WERI-Rb-1 (cell line): ENCODE measurements at regions not wholly inside any gene's neighbourhood (a gene's known extent, or its start where the extent isn't known, plus 50 kb on each side); places are given as distances from the start of the nearest gene placed in this dataset.

Experiments used
- DNase-seq: peaks from one replicate; pipeline ENCODE4 v3.0.0-alpha.2; 2020
- H3K27ac ChIP-seq: fragments of 250-450 bp; sonication (Bioruptor Pico); 2 replicates; pipeline ENCODE4 v1.5.1; 2020; ENCODE audit warnings: mild to moderate bottlenecking, moderate library complexity
- H3K27me3 ChIP-seq: fragments of 250-450 bp; sonication (Bioruptor Pico); 2 replicates; pipeline ENCODE4 v1.5.1; 2021; ENCODE audit warnings: mild to moderate bottlenecking, low read depth, moderate library complexity; ENCODE audit not compliant: insufficient read depth, severe bottlenecking
- H3K36me3 ChIP-seq: fragments of 250-450 bp; sonication (Bioruptor Pico); 2 replicates; pipeline ENCODE4 v1.5.1; 2020; ENCODE audit warnings: mild to moderate bottlenecking, moderate library complexity
- H3K4me3 ChIP-seq: 2 replicates; pipeline ENCODE4 v1.5.1; 2011; ENCODE audit warnings: low read depth, mild to moderate bottlenecking, control low read depth, low read length
- H3K9me3 ChIP-seq: fragments of 250-450 bp; sonication (Bioruptor Pico); 2 replicates; pipeline ENCODE4 v1.5.1; 2021; ENCODE audit warnings: mild to moderate bottlenecking, moderate library complexity; ENCODE audit not compliant: severe bottlenecking
- CTCF ChIP-seq: IDR thresholded peaks from 2 replicates; pipeline ENCODE4 v1.5.1; 2011; ENCODE audit warnings: low read depth, mild to moderate bottlenecking, control low read depth, inconsistent platforms, low read length

GRCh38 chr13:72507416-72508199 lies 219.8 kb downstream of the MZT1 start:
- no peak overlapping the region for H3K4me3 ChIP-seq
- TF ChIP-seq CTCF = no peak
- DNase-seq = no peak

DNA sequence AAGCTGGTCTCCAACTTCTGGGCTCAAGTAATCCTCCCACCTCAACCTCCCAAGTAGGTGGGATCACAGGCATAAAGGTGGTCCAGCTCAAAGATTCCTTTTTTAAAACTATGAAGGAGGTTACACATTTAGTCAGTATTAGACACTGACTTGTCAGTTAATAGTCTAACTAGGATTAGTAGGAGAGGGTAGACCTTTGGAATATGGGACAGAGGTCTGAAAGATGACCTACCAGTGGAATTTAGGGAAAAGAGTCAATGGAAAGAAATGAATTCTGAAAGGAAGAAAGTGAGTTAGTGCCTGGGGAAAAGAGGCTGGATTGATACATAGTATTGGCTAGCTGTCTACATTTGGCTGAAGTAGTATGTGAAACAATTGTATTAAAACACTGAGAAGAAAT lies 220.7 kb downstream of the MZT1 start:
- DNase-seq = no peak
- no peaks in the 10 kb centered on the region for H3K9me3 ChIP-seq
- no peak for TF ChIP-seq CTCF
- no peak overlapping the region for H3K27ac ChIP-seq
- H3K4me3 ChIP-seq = no peak overlapping the region
- no peaks in the 10 kb centered on the region for H3K27me3 ChIP-seq
- no peaks in the 10 kb centered on the region for H3K36me3 ChIP-seq

More at GRCh38 chr13:72507416-72508199, 219.8 kb downstream of the MZT1 start:
- H3K27ac ChIP-seq = no peak overlapping the region
- no peaks in the 10 kb centered on the region for H3K9me3 ChIP-seq
- H3K27me3 ChIP-seq = no peaks in the 10 kb centered on the region
- H3K36me3 ChIP-seq = no peaks in the 10 kb centered on the region

- Histone ChIP-seq H3K27me3 (no peaks in the 10 kb centered on the region), H3K27ac (no peak overlapping the region), H3K9me3 (no peaks in the 10 kb centered on the region), H3K36me3 (no peaks in the 10 kb centered on the region), H3K4me3 (no peak overlapping the region)
- no peak for DNase-seq
- no peak for TF ChIP-seq CTCF
Measured at GRCh38 chr13:72505376-72505775, 222.1 kb downstream of the MZT1 start.

DNA sequence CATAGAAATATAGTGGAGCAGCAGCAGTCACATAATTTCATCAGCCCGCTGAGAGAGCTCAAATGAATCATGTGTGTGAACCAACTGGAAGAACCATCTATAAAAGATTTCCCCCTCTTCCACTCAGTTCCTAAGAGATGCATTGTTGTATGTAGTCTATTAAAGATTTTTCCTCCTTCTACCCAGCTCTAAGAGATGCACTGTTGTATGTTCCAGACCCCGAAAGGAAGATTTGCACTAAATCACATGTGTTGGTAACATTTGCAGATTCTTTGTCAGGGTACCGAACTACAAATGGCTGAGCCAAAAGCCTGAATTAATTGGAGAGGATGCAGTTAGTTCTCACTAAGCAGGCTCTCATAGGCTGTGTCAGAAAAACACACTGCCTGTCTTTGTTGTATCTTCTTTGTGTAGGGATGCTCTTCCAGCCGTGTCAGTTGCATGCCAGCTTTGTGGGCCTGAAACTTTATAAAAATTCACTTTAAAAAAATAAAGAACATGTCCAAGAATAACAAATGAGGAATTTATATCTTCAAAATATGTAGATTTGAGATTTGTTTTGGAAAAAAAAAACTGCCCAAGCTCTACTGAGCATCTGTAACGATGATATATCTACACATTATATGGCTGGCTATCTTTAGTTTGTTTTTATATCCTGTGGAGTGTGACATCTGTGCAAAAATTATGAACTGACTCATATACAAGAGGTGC lies 223.1 kb downstream of the MZT1 start:
- H3K4me3 ChIP-seq = no peak overlapping the region

DNA sequence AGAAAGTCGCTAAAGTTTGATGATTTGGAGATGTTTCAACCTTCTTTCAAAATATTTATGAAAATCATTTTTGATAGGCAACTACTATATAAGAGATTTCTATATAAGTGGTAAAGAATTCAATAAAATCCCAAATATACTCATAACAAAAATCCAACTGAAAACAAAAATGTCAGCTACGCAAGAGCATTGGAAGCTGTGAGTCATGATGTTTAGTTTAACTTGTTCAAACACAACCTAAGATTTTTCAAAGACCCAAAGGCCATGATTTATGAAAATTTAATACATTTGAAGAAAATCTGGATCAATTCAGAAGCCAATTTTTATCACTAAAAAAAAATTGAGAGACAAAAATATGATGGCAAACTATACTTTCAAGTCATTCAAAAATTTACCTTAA lies 226.6 kb downstream of the MZT1 start:
- TF ChIP-seq CTCF = no peak
- DNase-seq = no peak
- Histone ChIP-seq H3K27ac (no peak overlapping the region), H3K36me3 (no peaks in the 10 kb centered on the region), H3K9me3 (no peaks in the 10 kb centered on the region), H3K4me3 (no peak overlapping the region), H3K27me3 (no peaks in the 10 kb centered on the region)

More for the DNA sequence above, 223.1 kb downstream of the MZT1 start:
- Histone ChIP-seq H3K9me3 (no peaks in the 10 kb centered on the region), H3K27ac (no peak overlapping the region), H3K27me3 (no peaks in the 10 kb centered on the region), H3K36me3 (no peaks in the 10 kb centered on the region)
- DNase-seq = no peak
- no peak for TF ChIP-seq CTCF
